ENCODE measurements at regions not wholly inside any gene's neighbourhood (a gene's known extent, or its start where the extent isn't known, plus 50 kb on each side); places are given as distances from the start of the nearest gene placed in this dataset.

DNA sequence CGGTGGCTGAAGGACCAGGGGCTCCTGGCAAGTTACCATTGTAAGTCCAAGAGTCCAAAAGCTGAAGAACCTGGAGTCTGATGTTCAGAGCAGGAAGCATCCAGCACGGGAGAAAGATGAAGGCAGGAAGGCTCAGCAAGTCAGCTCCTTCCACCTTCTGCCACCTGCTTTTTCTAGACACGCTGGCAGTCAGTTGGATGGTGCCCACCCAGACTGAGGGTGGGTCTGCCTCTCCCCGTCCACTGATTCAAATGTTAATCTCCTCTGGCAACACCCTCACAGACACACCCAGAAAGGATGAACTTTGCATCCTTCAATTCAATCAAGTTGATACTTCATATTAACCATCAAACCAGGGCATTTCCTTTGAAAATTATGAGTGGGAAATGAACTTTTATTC, 1272.4 kb upstream of the TMEM132C start:
- no peak overlapping the region for H3K27ac Mint-ChIP-seq
- CTCF ChIA-PET = no interaction called here
- H3K4me3 Mint-ChIP-seq = no peak overlapping the region

DNA sequence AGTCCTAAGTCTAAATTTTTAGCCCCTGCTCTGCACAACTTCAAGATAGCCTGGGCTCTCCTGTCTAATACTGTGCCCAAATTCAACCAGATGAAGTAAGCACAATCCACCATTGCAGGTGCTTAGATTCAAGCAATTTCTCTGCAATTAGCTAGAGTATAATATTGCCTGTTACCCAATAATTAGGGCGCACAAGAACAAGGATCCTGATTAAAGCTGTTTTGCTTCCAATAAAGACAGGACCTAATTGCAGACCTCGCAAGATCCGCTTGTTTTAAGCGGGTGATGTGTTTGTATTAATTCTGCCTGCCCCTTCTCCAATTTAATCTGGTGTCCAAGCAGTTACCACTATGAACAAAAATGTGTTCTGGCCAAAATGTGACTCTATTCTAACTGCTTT, 1268.9 kb upstream of the TMEM132C start:
- ChIA-PET POLR2A (no interaction called here), CTCF (no interaction called here)
- intact Hi-C loops (cut with micrococcal nuclease) = no loop called here
- ATAC-seq (ENCODE audit: low read depth) (no peak), DNase-seq (no peak)
- H3K9me3 Mint-ChIP-seq (ENCODE audit: insufficient read depth) = no peaks in the 10 kb centered on the region
- no peak overlapping the region for H3K27ac ChIP-seq (ENCODE audit: low read length in 2 of 2)
- no peak overlapping the region for H3K4me3 Mint-ChIP-seq
- H3K27me3 Mint-ChIP-seq = no peaks in the 10 kb centered on the region
- WGBS (ENCODE audit: insufficient coverage) = no CpG with 5 or more reads among the region's 4 CpGs
- no peaks in the 10 kb centered on the region for H3K27me3 ChIP-seq (replicated peaks in 1 of 4; ENCODE audit: control extremely low read depth in 1 of 4, control insufficient read depth in 3 of 4, insufficient read depth in 4 of 4, low read length in 3 of 4)
- no peaks in the 10 kb centered on the region for H4K20me1 ChIP-seq (ENCODE audit: control insufficient read depth, insufficient read depth, low read length, poor library complexity, severe bottlenecking)
- H3K4me1 ChIP-seq (ENCODE audit: control insufficient read depth in 2 of 2, insufficient read depth in 2 of 2, low read length in 2 of 2) = no peaks in the 10 kb centered on the region
- no peaks in the 10 kb centered on the region for H3K79me2 ChIP-seq (ENCODE audit: control insufficient read depth, insufficient read depth, low read length)
- no peaks in the 10 kb centered on the region for H3K36me3 ChIP-seq (replicated peaks in 1 of 2; ENCODE audit: control extremely low read depth in 1 of 2, control insufficient read depth in 1 of 2, extremely low read depth in 1 of 2, insufficient read depth in 2 of 2, low read length in 1 of 2)
- no peaks in the 10 kb centered on the region for H3K4me1 Mint-ChIP-seq
- TF ChIP-seq, protein P1, sequence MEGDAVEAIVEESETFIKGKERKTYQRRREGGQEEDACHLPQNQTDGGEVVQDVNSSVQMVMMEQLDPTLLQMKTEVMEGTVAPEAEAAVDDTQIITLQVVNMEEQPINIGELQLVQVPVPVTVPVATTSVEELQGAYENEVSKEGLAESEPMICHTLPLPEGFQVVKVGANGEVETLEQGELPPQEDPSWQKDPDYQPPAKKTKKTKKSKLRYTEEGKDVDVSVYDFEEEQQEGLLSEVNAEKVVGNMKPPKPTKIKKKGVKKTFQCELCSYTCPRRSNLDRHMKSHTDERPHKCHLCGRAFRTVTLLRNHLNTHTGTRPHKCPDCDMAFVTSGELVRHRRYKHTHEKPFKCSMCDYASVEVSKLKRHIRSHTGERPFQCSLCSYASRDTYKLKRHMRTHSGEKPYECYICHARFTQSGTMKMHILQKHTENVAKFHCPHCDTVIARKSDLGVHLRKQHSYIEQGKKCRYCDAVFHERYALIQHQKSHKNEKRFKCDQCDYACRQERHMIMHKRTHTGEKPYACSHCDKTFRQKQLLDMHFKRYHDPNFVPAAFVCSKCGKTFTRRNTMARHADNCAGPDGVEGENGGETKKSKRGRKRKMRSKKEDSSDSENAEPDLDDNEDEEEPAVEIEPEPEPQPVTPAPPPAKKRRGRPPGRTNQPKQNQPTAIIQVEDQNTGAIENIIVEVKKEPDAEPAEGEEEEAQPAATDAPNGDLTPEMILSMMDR (IDR thresholded peaks at IDR 0.05) = no peak
- no peak for TF ChIP-seq EZH2 (IDR thresholded peaks at IDR 0.05; ENCODE audit: borderline replicate concordance, insufficient read depth, low read depth, low read length, poor library complexity, severe bottlenecking)
- no peak overlapping the region for H2AFZ ChIP-seq (ENCODE audit: insufficient read depth, low read depth, low read length, poor library complexity, severe bottlenecking)
- H3K9me3 ChIP-seq (ENCODE audit: control extremely low read depth in 1 of 3, control insufficient read depth in 2 of 3, insufficient read depth in 1 of 3, low read length in 2 of 3) = peaks cover 0 to 9% (median 0%) of the 10 kb centered on the region in 3 donors
- no peak overlapping the region for H3K27ac Mint-ChIP-seq
- H3K4me3 ChIP-seq (ENCODE audit: control extremely low read depth in 1 of 5, extremely low read depth in 1 of 5, insufficient read depth in 1 of 5, low read depth in 2 of 5, low read length in 4 of 5) = no peak overlapping the region
- H3K4me2 ChIP-seq (replicated peaks; ENCODE audit: low read depth, low read length, poor library complexity, severe bottlenecking) = no peak overlapping the region
- H3K9ac ChIP-seq (ENCODE audit: low read length) = no peak overlapping the region

More for the DNA sequence above, 1272.4 kb upstream of the TMEM132C start:
- POLR2A ChIA-PET = no interaction called here
- Histone ChIP-seq H3K4me3 (ENCODE audit: control extremely low read depth in 1 of 5, extremely low read depth in 1 of 5, insufficient read depth in 1 of 5, low read depth in 2 of 5, low read length in 4 of 5) (no peak overlapping the region), H4K20me1 (ENCODE audit: control insufficient read depth, insufficient read depth, low read length, poor library complexity, severe bottlenecking) (no peaks in the 10 kb centered on the region), H3K9ac (ENCODE audit: low read length) (no peak overlapping the region), H3K36me3 (replicated peaks in 1 of 2; ENCODE audit: control extremely low read depth in 1 of 2, control insufficient read depth in 1 of 2, extremely low read depth in 1 of 2, insufficient read depth in 2 of 2, low read length in 1 of 2) (no peaks in the 10 kb centered on the region), H3K27ac (ENCODE audit: low read length in 2 of 2) (no peak overlapping the region), H3K4me1 (ENCODE audit: control insufficient read depth in 2 of 2, insufficient read depth in 2 of 2, low read length in 2 of 2) (no peaks in the 10 kb centered on the region), H2AFZ (ENCODE audit: insufficient read depth, low read depth, low read length, poor library complexity, severe bottlenecking) (no peak overlapping the region), H3K4me2 (replicated peaks; ENCODE audit: low read depth, low read length, poor library complexity, severe bottlenecking) (no peak overlapping the region), H3K27me3 (replicated peaks in 1 of 4; ENCODE audit: control extremely low read depth in 1 of 4, control insufficient read depth in 3 of 4, insufficient read depth in 4 of 4, low read length in 3 of 4) (no peaks in the 10 kb centered on the region), H3K79me2 (ENCODE audit: control insufficient read depth, insufficient read depth, low read length) (no peaks in the 10 kb centered on the region), H3K9me3 (ENCODE audit: control extremely low read depth in 1 of 3, control insufficient read depth in 2 of 3, insufficient read depth in 1 of 3, low read length in 2 of 3) (peaks cover 0 to 7% (median 0%) of the 10 kb centered on the region in 3 donors)
- WGBS (ENCODE audit: insufficient coverage) = 80% methylated on average over 3 of the region's 4 CpGs
- DNase-seq (no peak), ATAC-seq (ENCODE audit: low read depth) (no peak)
- intact Hi-C loops (cut with micrococcal nuclease) = no loop called here
- Mint-ChIP-seq H3K4me1 (no peaks in the 10 kb centered on the region), H3K9me3 (ENCODE audit: insufficient read depth) (peaks cover 6% of the 10 kb centered on the region), H3K27me3 (no peaks in the 10 kb centered on the region)
- no peak for TF ChIP-seq EZH2 (IDR thresholded peaks at IDR 0.05; ENCODE audit: borderline replicate concordance, insufficient read depth, low read depth, low read length, poor library complexity, severe bottlenecking)
- TF ChIP-seq, protein P1 (IDR thresholded peaks at IDR 0.05) = no peak

Data from B cell (primary cell).